ENCODE measurements at regions not wholly inside any gene's neighbourhood (a gene's known extent, or its start where the extent isn't known, plus 50 kb on each side); places are given as distances from the start of the nearest gene placed in this dataset.
A peak's percentile ranks its signal among the peaks of the same experiment; 100 is the strongest.

GRCh38 chr16:9409560-9410493 is 318.4 kb downstream of the HAPSTR1 start:
- DNase-seq (ENCODE audit: low read depth) = no peak

DNA sequence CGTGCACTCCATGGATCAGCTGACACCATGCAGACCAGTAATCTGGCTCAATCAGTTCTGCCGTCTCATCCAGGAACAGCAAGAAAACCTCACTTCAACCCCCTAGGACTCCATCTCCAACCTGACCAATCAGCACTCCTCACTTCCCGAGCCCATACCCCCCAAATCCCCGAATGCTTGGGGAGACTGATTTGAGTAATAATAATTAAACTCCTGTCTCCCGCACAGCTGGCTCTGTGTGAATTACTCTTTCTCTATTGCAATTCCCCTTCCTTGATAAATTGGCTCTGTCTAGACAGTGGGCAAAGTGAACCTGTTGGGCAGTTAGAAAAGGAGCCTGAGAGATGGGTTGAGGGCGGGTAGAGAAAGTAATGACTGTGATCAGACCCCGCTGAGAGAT is 320.0 kb downstream of the HAPSTR1 start:
- DNase-seq (ENCODE audit: low read depth) = no peak

DNA sequence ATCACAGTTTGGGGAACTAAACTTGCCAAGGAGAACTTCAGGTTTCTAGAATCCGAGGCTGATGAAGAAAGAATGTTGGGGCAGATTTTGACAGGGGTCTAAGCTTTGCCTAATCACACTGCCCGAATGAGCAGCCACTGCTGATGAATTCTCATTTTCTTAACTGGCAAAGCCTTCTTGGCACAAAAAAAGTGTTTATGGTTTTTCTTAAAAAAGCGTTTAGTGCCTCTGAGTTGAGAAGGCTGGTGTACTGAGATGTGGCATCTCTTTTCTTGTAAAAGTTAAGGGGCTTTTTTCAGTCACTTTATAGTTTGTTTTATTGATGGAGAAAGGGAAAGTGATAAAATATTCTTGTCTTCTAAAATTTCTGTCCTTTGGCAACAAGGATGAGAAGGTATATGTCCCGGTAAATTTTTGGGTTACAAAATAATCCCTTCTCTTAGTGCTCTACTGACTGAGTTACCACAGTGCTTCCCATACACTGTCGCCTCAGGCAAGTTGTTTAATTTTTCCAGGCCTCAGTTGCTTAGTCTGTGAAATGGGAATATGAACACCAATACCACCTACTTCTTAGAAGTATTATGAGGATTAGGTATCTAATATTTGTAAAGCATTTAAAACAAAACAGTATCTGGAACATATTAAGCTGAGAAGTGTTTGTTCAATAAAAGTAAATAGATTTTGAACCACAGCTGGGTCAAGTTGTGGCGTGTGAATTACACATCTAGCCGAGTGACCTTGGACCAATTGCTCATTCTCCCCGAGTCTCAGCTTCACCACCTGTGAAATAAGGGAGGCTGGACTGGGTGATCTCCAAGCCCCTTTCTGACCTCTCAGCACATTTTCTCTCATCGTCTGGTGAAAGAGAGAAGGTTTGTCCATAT is 320.8 kb downstream of the HAPSTR1 start:
- no peak for DNase-seq (ENCODE audit: low read depth)

DNA sequence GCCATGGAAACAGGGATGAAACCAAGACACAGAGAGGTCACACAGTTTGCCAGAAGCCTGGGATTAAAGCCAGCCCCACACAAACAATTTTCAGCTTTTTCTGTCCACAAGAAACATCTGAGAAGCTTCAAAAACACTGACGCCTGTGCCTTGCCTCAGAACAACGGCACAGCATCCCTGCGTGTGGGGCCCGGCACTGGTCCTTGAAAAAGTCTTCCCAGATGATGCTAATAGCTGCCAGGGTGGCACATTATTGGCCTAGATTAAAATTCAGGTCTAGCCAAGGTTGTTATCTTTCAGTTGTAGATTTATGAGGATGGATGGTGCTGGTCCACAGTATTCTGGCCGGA is 321.4 kb downstream of the HAPSTR1 start:
- no peak for DNase-seq (ENCODE audit: low read depth)

DNA sequence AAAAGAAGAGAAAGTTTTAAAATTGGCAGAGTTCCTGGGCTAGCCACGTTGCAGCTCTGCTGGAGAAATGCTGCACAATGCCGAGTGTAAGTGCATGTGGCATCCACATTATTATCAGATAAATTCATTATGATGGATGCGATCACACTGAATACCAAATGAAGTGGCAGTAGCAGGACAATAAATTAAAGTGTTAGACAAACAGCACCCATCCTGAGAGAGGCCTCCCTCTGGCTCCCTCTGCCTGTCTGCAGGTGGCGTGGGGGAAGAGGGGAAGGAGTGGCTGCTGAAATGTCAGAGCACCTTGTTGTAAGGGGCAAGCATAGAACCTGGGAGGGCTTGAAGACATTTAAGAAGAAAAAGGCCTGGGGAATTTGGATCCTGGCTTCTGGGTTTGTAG is 324.1 kb downstream of the HAPSTR1 start:
- DNase-seq (ENCODE audit: low read depth) = no peak

DNA sequence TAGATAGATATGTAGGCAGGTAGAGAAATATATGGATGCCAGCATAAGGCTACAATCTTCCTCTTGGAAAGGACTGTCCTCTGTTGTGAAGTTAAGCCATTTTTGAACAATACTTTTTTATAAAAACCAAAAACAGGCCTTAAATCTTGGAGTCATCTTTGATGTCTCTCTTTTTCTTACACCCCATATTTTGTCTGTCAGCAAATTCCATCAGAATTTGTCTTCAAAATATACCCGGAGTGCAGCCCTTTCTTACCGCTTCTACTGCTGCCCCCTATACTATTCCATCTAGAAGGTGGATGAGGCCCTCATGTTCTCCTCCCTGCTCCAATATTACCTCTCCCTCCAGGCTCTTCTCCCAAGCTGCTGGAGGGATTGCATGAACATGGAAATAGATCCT is 326.5 kb downstream of the HAPSTR1 start:
- no peak for DNase-seq (ENCODE audit: low read depth)

DNA sequence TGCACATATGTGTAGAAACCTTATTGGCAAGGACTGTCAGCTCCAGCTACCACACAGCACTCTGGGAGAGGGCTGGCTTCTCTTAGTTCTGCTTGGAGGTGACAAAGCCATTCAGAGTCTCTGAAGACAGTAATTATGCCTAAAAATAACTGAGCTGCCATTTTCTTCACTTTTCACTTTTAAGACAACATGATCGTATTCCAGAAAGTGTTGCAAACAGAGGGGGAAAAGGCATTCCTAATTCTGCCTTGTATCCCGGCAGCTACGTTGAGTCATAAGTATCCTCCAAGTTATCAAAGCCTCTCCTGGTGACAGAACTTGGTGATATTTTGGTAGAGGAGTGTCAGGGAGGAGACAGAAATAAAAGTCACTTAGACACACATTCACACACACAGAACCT is 327.7 kb downstream of the HAPSTR1 start:
- DNase-seq (ENCODE audit: low read depth) = no peak

DNA sequence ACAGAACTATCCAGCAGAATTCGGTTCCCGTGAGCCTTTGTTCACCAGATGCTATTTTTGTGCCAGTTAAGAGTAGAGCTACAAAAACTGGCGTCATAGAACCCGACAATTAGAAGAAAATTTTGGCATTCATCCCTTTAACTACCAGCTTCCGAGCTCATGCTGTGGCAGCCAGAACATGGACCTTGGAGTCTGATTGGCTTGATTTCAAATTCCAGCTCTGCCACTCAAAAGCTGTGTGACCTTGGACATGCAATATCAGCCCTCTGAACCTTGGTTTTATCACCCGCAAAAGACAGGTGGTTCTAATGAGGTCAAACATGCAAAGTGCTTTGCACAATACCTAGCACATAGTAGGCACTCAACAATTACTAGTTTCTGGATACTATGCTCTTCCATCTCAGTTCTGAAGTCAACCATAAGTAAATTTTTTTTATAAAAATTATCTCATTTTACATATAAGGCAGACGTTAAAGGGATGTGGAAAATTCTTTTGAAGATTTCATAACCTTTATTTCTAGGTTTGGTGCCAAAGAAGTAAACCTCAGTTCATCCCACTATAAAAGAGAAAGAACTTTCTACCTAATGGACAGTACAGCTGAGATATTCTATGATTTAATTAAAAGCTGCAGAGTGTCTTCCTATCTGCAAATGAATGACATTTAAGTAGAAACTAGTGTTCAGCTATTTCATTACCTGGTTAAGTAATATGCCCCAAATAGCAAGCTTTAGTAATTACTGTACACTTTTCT is 331.5 kb downstream of the HAPSTR1 start:
- DNase-seq (ENCODE audit: low read depth) = no peak

DNA sequence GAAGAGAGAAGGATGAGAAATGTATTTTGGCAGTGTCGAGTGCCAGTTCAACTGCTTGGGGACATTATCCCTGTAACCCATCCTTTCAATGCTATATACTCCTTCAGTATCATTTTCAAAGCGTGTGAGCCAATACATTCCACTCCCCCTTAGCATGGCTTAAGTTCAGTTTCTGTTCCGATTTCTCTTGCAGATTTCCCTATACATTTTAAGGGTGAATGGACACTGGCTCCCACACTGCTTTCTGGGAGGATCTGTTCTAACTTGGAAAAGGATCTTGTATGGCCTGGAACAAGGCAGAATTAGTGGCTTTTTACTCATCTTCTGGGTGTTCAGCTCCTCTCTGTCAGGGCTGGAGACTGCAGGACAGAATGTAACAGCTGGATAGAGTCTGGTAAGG is 333.8 kb downstream of the HAPSTR1 start:
- no peak for DNase-seq (ENCODE audit: low read depth)

DNA sequence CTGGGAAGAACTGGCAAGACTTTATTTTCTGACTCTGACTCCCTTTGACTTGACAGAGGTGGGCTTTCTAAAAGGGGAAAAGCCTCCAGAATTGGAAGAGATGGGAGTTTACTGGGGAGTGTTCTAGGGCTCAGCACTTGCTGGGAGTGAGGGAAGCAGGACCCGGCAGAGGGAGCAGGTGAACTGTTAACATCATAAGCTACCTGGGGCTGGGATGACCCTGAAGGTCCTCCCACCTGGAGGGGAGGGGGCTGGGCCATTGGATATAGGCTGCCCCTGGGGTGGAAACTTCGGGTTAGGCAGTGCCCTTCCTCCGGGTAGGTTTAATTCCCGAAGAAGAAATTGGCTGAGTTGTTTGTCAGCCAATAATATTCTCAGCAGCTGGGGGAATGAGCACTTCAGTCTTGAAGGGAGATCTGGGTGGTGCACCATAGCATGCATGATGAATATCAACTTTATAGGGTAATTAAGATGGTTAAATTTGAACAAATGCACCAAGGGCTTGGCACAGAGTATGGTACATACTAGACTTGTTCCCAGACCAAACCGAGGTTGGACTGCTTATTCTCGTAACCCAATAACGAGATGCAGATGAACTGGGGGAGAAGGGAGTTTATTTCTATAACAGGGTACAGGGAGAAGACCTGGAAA is 337.0 kb downstream of the HAPSTR1 start:
- no peak for DNase-seq (ENCODE audit: low read depth)

GRCh38 chr16:9429646-9430330 is 338.3 kb downstream of the HAPSTR1 start:
- no peak for DNase-seq (ENCODE audit: low read depth)

- DNase-seq (ENCODE audit: low read depth) = no peak
Measured at GRCh38 chr16:9434659-9435058, 343.2 kb downstream of the HAPSTR1 start.

DNA sequence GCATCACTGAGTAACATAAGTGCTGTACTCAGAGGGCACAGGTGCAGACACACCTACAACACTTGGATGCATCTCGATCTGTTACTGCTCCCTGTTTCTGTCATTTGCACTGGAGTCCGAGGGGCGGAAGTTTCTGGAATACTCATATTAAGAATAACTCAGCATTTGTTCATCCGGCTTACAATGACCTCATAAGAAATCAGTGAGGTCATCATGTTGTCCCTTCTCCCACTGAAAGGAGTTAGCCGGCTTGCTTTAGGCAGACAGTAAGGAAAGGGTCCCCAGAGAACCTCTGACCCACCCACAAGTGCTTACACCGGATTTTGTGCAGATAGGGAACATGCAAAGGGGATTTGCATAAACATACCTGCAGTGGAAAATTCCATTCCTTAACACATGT is 344.7 kb downstream of the HAPSTR1 start:
- DNase-seq (ENCODE audit: low read depth) = no peak

- DNase-seq (ENCODE audit: low read depth) = peak; percentile 34
Measured at GRCh38 chr16:9437115-9437514, 345.7 kb downstream of the HAPSTR1 start.

GRCh38 chr16:9438991-9439390 is 347.5 kb downstream of the HAPSTR1 start:
- DNase-seq (ENCODE audit: low read depth) = no peak

DNA sequence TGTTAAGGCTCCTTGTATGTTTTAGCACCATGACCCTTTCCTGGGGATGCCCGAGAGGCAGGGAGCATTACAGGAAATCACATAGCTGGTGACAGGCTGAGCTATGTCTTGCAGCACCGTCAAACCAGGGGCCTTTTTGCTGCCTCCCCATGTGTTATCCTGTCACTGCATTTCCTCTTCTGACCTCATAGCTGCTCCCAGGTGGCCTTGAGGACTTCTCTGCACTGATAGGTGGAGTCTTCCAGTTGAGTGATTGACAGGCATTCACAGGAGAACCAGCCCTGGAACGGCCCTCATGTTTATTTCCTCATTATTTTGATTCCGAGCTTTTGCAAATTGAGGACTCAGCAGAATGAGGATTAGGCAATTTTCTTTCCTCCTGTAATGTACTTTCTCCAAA is 349.6 kb downstream of the HAPSTR1 start:
- DNase-seq (ENCODE audit: low read depth) = no peak

DNA sequence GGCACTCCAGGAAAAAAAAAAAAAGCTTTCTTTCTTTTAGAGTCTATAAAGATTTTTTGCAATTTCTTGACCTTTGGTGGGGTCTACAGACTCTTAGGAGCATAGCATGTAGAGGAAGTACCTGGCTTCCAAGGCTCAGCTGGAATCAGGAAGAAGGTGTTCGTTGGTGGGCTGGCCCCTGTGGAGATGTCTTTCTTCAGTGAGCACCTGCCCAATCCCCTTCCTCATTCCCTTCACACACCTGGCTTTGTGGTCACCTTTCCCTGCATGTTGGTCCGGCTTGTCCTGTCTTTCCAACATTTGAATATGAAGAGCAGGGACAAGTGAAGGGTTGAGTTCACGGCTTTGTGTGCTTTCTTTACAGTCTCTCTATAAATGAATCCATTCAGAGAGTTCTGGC is 352.4 kb downstream of the HAPSTR1 start:
- no peak for DNase-seq (ENCODE audit: low read depth)

DNA sequence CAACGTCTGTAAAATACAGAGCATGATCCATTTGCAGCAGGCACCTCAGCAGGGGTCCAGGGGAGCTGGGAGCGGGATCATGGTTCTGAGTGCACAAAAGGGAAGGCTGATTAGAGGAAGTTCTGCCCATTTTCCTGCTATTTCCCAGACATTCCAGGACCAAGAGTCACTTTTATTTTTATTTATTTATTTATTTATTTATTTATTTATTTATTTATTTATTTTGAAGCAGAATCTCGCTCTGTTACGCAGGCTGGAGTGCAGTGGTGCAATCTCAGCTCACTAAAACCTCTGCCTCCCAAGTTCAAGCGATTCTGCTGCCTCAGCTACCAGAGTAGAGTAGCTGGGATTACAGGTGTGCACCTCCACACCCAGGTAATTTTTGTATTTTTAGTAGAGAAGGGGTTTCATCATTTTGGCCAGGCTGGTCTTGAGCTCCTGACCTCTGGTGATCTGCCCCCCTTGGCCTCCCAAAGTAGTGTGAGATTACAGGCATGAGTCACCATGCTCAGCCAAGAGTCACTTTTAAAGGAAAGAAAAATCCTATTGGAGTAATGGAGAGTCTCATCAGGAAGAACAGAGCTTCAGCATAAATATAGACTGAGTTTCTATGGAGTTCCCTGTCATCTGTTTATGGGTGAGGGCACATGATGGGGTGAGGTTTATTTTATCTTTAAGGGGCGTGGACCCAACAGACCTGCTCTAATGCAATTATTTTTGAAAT is 355.2 kb downstream of the HAPSTR1 start:
- DNase-seq (ENCODE audit: low read depth) = no peak

DNA sequence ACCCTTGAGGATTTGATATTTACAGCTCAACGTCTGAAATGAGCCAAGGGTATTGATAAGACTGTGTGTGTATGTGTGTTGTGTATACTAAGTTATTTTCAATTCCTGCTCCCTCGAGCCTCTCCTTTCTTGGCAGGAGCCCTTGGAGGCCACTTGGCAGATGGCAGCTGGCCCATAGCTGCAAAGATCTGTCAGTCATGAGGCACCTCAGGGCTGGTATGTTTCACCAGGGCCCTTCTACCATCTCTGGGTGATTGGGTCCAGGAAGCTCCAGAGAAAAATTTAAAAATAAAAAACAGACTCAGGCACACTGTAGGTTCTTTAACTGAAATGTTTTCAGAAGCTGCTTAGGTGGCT is 355.7 kb downstream of the HAPSTR1 start:
- DNase-seq (ENCODE audit: low read depth) = no peak

GRCh38 chr16:9447699-9448098 is 356.3 kb downstream of the HAPSTR1 start:
- no peak for DNase-seq (ENCODE audit: low read depth)

Measured in HT1080 (cell line).